Fibroblast of upper back skin (primary cell): ENCODE measurements at regions not wholly inside any gene's neighbourhood (a gene's known extent, or its start where the extent isn't known, plus 50 kb on each side); places are given as distances from the start of the nearest gene placed in this dataset.

Source experiments
- DNase-seq: peaks from one replicate; pipeline ENCODE4 v3.0.0-alpha.2; 2013

GRCh38 chr1:103247517-103247916 lies 139.2 kb upstream of the COL11A1 start:
- DNase-seq, result no peak

GRCh38 chr1:103243481-103243880 lies 135.2 kb upstream of the COL11A1 start:
- peak; percentile 64 for DNase-seq

- no peak for DNase-seq
Measured at GRCh38 chr1:103239034-103239433, 130.7 kb upstream of the COL11A1 start.

- peak; percentile 66 for DNase-seq
Measured at GRCh38 chr1:103230061-103230460, 121.7 kb upstream of the COL11A1 start.

GRCh38 chr1:103220631-103221041 lies 112.3 kb upstream of the COL11A1 start:
- DNase-seq, result peak; percentile 98

GRCh38 chr1:103218821-103219220 lies 110.5 kb upstream of the COL11A1 start:
- DNase-seq, result peak; percentile 78

GRCh38 chr1:103218369-103218768 lies 110.0 kb upstream of the COL11A1 start:
- no peak for DNase-seq

GRCh38 chr1:103211073-103211472 lies 102.8 kb upstream of the COL11A1 start:
- DNase-seq, result peak; percentile 54

GRCh38 chr1:103208844-103209243 lies 100.5 kb upstream of the COL11A1 start:
- DNase-seq, result no peak

GRCh38 chr1:103199001-103199400 lies 90.7 kb upstream of the COL11A1 start:
- no peak for DNase-seq

GRCh38 chr1:103198076-103198475 lies 89.8 kb upstream of the COL11A1 start:
- DNase-seq, result no peak

- DNase-seq, result peak; percentile 96
Measured at GRCh38 chr1:103197216-103197615, 88.9 kb upstream of the COL11A1 start.

- DNase-seq, result no peak
Measured at GRCh38 chr1:103194984-103195383, 86.7 kb upstream of the COL11A1 start.

GRCh38 chr1:103194060-103194459 lies 85.7 kb upstream of the COL11A1 start:
- DNase-seq, result peak; percentile 70

- DNase-seq, result peak; percentile 54
Measured at GRCh38 chr1:103191327-103191726, 83.0 kb upstream of the COL11A1 start.

GRCh38 chr1:103190766-103191165 lies 82.4 kb upstream of the COL11A1 start:
- peak; percentile 75 for DNase-seq

- no peak for DNase-seq
Measured at GRCh38 chr1:103187673-103188072, 79.4 kb upstream of the COL11A1 start.

- peak; percentile 97 for DNase-seq
Measured at GRCh38 chr1:103180660-103181059, 72.3 kb upstream of the COL11A1 start.

GRCh38 chr1:103177108-103177775 lies 68.9 kb upstream of the COL11A1 start:
- no peak for DNase-seq

GRCh38 chr1:103171041-103171590 lies 62.8 kb upstream of the COL11A1 start:
- no peak for DNase-seq

GRCh38 chr1:103170609-103171008 lies 62.3 kb upstream of the COL11A1 start:
- peak; percentile 58 for DNase-seq

GRCh38 chr1:103162360-103162759 lies 54.0 kb upstream of the COL11A1 start:
- DNase-seq, result no peak

GRCh38 chr1:103160281-103160680 lies 52.0 kb upstream of the COL11A1 start:
- peak; percentile 73 for DNase-seq
